Dendritic cell treated with granulocyte-macrophage colony-stimulating factor and Interleukin-4, amounts not matched to agents 40 ng/mL and 50 ng/mL, for 4 days (primary cell): ENCODE measurements at regions not wholly inside any gene's neighbourhood (a gene's known extent, or its start where the extent isn't known, plus 50 kb on each side); places are given as distances from the start of the nearest gene placed in this dataset.
"Not testable (repeated sequence)": the region's sequence is repeated elsewhere in the genome, so short reads cannot be mapped to it uniquely, and the experiment has no call there.

Source experiments
- H3K27ac Mint-ChIP-seq: one replicate; pipeline ENCODE4 v1.8.0; 2022; ENCODE audit warnings: mild to moderate bottlenecking, mixed read lengths
- H3K27me3 Mint-ChIP-seq: one replicate; pipeline ENCODE4 v1.8.0; 2022; ENCODE audit warnings: mild to moderate bottlenecking, mixed read lengths
- H3K36me3 Mint-ChIP-seq: one replicate; pipeline ENCODE4 v1.8.0; 2022; ENCODE audit warnings: low read depth, mixed read lengths
- H3K4me1 Mint-ChIP-seq: one replicate; pipeline ENCODE4 v1.8.0; 2022; ENCODE audit warnings: low read depth, mixed read lengths
- H3K4me3 Mint-ChIP-seq: one replicate; pipeline ENCODE4 v1.8.0; 2022; ENCODE audit warnings: mild to moderate bottlenecking, moderate library complexity, mixed read lengths
- H3K9me3 Mint-ChIP-seq: one replicate; pipeline ENCODE4 v1.8.0; 2022; ENCODE audit warnings: mixed read lengths
- intact Hi-C: fragments of 100-400 bp; cut with micrococcal nuclease; formaldehyde crosslinking; loops from one replicate; pipeline ENCODE4 v1.15.0; 2022

DNA sequence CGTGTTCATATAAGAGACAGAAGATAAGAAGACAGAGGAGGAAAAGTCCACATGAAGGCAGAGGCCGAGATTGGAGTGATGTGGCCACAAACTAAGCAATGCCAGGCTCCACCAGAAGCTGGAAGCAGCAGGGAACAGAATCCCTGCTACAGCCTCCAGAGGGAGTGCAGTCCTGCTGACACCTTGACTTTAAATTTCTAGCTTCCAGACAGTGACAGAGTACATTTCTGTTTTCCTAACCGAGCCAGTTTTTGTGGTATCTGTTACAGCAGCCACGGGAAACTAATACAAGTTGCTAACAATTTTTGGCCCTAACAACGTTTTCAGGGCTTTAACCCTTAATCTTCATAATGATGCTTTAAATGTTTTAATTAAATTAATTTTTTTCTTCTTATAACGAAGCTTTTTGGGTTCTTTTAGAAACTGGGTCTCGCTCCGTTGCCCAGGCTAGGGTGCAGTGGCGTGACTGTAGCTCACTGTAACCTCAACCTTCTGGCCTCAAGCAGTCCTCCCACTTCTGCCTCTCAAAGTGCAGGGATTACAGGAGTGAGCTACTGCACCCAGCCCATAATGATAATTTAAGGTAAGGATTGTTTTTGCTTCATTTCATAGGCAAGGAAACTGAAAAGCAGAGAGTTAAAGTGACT lies 202.3 kb upstream of the PROK2 start:
- Mint-ChIP-seq H3K9me3 (peaks cover 9% of the 10 kb centered on the region), H3K36me3 (no peaks in the 10 kb centered on the region)
- intact Hi-C loops, result loop anchor here (10.0 kb wide), 1 partner anchor 48 kb away; no protein-coding TSS in a partner anchor

DNA sequence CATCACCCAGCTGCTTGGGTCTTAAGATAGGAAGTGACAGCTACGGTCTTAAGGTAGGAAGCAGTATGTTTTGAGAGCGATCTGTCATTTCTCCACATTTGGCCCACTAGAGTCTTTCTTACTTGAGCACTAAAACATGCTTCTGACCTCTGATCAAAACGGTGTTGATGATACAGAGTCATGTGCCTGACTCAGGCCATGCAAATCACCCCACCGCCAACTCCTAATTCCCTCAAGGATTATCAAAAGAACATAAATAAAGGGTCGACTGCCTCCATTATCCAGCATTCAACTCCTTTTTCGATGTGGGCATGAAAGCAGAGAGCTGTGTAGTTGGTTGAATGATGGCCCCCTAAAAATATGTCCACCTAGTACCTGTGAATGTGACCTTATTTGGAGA lies 201.7 kb upstream of the PROK2 start:
- Mint-ChIP-seq H3K27me3 (peaks cover 12% of the 10 kb centered on the region), H3K27ac (no peak overlapping the region), H3K9me3 (peaks cover 9% of the 10 kb centered on the region), H3K4me3 (no peak overlapping the region), H3K4me1 (peaks cover 47% of the 10 kb centered on the region), H3K36me3 (no peaks in the 10 kb centered on the region)
- intact Hi-C loops, result loop anchor here (10.0 kb wide), 1 partner anchor 48 kb away; no protein-coding TSS in a partner anchor

More for the DNA sequence above, 202.3 kb upstream of the PROK2 start:
- Mint-ChIP-seq H3K4me3 (no peak overlapping the region), H3K27me3 (peaks cover 12% of the 10 kb centered on the region), H3K27ac (no peak overlapping the region), H3K4me1 (peaks cover 41% of the 10 kb centered on the region)

DNA sequence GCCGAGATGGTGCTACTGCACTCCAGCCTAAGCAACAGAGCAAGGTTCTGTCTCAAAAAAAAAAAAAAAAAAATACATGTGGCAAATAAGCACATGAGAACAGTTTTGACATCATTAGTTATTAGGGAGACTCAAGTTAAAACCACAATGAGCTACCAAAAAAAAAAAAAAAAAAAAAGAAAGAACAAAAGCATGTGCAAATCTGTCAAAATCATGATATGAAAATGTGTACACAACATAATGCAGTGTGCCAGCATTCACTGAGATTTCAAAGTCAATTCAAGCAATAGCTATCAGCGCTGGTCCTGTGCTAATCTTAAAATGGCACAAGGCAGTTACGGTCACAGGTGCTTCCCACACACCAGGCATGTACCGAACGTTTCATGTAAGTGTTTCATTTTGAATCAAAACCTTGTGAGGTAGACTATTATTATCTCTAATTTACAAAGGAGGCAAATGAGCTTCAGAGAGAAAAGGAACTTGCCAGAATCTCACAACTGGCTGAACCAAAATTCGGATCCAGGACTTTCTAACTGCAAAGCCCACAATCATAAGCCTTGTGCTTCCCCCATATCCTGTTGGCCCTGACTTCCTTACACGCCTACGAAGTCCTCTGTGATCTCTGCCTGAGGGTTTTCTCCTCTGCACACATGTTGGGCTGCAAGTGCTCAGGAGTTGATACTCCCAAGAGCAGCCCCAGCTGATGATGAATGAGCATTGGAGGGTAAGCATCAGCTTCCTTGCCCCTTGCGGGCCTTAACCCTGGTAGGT lies 200.1 kb upstream of the PROK2 start:
- no peaks in the 10 kb centered on the region for H3K9me3 Mint-ChIP-seq
- H3K4me3 Mint-ChIP-seq, result no peak overlapping the region
- no peak overlapping the region for H3K27ac Mint-ChIP-seq
- intact Hi-C loops, result loop anchor here (10.0 kb wide), 1 partner anchor 50 kb away; no protein-coding TSS in a partner anchor
- peaks cover 14% of the 10 kb centered on the region for H3K27me3 Mint-ChIP-seq
- H3K4me1 Mint-ChIP-seq, result peaks cover 55% of the 10 kb centered on the region
- no peaks in the 10 kb centered on the region for H3K36me3 Mint-ChIP-seq

DNA sequence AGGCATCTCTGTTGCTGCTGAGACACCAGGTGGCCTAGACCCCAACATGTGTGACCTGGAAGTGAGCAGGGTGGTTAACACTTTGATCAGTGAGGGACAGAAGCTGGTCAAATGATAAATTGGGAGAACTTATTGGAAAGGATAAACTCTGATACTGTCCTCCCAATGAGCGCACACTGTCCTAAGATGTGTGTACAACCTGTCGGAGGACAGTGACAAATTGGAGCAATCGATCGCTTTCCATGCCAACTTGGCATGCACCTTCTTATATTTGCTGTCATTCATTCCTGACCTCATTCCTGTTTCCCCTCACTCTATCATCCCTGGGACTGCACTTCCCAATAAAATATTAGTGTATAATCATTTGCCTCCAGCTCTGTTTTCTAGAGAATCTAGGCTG lies 198.7 kb upstream of the PROK2 start:
- H3K4me3 Mint-ChIP-seq, result no peak overlapping the region
- intact Hi-C loops, result loop anchor here (10.0 kb wide), 1 partner anchor 51 kb away; no protein-coding TSS in a partner anchor
- no peaks in the 10 kb centered on the region for H3K9me3 Mint-ChIP-seq
- peaks cover 19% of the 10 kb centered on the region for H3K27me3 Mint-ChIP-seq
- peaks cover 48% of the 10 kb centered on the region for H3K4me1 Mint-ChIP-seq
- no peak overlapping the region for H3K27ac Mint-ChIP-seq
- H3K36me3 Mint-ChIP-seq, result no peaks in the 10 kb centered on the region

DNA sequence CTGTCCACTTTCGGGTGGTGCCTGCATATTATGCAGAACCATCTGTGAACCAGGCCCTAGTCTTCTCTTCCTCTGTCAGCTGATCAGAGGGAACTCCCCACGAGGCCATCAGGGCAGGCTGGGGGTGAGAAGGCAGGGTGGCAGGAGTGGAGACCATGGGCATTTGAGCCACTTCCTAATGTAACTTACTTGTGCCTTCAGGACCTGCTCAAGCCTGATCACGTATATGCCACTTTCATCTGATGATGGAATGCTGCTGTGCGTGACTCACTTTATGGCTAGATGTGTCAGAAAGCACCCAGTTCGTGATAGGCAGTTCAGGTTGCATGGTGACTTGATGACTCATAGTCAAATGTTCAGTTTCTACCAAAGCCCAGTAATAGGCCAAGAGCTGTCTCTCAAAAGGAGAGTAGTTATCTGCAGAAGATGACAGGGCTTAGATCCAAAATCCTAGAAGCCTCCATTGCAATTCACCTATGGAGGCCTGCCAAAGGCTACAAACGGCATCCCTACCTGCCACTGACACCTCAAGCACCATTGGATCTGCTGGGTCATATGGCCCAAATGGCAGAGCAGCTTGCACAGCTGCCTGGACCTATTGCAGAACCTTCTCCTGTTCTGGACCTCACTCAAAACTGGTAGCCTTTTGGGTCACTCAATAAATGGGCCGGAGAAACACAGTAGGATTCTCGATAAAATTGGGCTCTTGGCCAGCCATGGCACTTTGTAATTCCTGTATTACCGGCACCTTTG lies 197.7 kb upstream of the PROK2 start:
- not testable (repeated sequence) for H3K36me3 Mint-ChIP-seq, H3K9me3 Mint-ChIP-seq, H3K4me3 Mint-ChIP-seq
- Mint-ChIP-seq H3K27me3 (peaks cover 19% of the 10 kb centered on the region), H3K27ac (peak overlapping the region; percentile 62), H3K4me1 (peaks cover 39% of the 10 kb centered on the region)
- intact Hi-C loops, result loop anchor here (10.0 kb wide), 1 partner anchor 52 kb away; no protein-coding TSS in a partner anchor

DNA sequence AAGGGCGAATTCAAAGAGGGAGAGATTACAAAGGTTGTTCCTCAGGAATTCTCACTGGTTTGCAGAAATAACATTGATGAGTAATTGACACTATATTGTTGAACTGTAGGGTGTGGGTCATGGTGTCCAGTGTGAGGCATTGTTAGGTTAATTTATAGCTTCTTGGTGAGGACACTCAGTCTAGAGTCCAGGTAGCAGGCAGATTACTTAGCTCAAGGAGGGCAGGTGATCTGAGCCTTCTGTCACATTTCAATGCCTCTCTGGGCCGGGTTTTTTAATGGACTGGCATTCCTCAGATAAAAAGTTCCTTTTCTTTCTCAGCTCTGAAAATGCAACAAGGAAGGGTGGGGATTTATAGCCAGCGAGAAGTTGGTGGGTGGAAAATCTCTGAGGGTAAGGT lies 194.2 kb upstream of the PROK2 start:
- no peak overlapping the region for H3K27ac Mint-ChIP-seq
- no peaks in the 10 kb centered on the region for H3K36me3 Mint-ChIP-seq
- peaks cover 33% of the 10 kb centered on the region for H3K4me1 Mint-ChIP-seq
- no peak overlapping the region for H3K4me3 Mint-ChIP-seq
- H3K27me3 Mint-ChIP-seq, result peaks cover 19% of the 10 kb centered on the region
- H3K9me3 Mint-ChIP-seq, result no peaks in the 10 kb centered on the region
- intact Hi-C loops, result no loop called here

DNA sequence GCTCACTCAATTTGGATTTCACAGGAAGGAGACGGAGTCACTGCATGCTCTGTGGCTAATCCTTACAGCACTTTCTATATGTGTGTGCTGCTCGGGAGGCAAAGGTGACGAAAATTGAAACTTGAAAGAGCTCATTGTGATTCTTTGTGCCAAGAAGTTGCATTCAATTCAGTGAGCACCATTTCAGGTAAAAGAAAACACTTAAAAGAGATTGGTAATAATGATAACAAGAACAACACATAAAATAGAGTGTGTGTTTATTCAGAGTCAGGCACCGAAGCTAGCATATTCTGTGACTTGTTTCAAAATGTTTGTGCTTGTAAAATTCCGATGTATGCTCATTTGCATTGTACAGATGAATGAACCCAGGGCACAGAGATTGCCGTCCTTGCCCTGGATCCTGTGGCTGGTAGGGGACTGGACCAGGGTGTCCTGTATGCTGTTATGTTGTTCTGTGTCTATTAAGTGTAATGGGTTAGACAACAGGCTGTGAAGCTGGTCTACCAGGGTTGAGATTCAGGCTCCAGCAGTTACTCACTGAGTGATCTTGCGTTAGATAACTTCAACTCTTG lies 193.3 kb upstream of the PROK2 start:
- Mint-ChIP-seq H3K4me3 (no peak overlapping the region), H3K36me3 (no peaks in the 10 kb centered on the region), H3K4me1 (peaks cover 32% of the 10 kb centered on the region), H3K27me3 (peaks cover 20% of the 10 kb centered on the region), H3K9me3 (no peaks in the 10 kb centered on the region), H3K27ac (no peak overlapping the region)
- intact Hi-C loops, result no loop called here

DNA sequence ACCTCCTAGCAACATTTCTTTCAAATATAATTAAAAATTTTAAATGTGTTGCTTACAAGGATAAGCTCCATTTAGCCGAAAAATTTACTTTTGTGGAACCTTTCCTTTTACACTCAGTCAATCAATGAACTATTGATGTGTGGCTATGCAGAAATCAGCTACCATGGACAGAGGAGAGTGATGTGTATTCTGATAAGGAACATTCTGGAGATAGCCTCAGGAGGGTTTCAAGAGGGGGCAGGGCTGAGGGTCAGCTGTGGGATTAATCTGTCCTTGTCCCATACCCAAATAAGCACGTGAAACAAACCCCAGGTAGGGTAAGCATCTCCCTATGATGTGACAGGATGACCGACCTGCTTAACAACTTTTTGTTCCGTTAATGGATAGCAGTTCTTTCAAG lies 192.6 kb upstream of the PROK2 start:
- Mint-ChIP-seq H3K9me3 (no peaks in the 10 kb centered on the region), H3K4me1 (peaks cover 36% of the 10 kb centered on the region), H3K27me3 (peaks cover 26% of the 10 kb centered on the region), H3K36me3 (no peaks in the 10 kb centered on the region), H3K27ac (no peak overlapping the region), H3K4me3 (no peak overlapping the region)
- intact Hi-C loops, result no loop called here

DNA sequence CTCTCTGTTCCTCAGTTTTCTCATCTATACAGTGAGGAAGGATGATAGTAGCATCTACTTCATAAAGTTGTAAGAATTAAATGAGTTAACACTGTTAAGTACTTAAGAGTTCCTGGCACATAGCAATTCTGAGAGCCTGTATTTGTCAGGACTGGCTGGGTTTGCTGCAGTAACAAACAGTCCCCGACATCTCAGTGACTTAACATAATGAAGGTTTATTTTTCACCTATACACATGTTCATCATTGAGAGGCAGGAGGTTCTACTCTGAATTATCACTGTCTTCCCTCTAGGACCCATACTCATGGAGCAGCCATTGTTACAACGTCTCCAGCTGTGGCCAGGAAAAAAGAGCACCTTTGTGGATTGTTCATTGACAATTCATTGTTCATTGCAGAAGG lies 190.6 kb upstream of the PROK2 start:
- peaks cover 24% of the 10 kb centered on the region for H3K4me1 Mint-ChIP-seq
- H3K36me3 Mint-ChIP-seq, result no peaks in the 10 kb centered on the region
- H3K4me3 Mint-ChIP-seq, result no peak overlapping the region
- no peaks in the 10 kb centered on the region for H3K9me3 Mint-ChIP-seq
- intact Hi-C loops, result no loop called here
- H3K27me3 Mint-ChIP-seq, result peaks cover 26% of the 10 kb centered on the region
- no peak overlapping the region for H3K27ac Mint-ChIP-seq

DNA sequence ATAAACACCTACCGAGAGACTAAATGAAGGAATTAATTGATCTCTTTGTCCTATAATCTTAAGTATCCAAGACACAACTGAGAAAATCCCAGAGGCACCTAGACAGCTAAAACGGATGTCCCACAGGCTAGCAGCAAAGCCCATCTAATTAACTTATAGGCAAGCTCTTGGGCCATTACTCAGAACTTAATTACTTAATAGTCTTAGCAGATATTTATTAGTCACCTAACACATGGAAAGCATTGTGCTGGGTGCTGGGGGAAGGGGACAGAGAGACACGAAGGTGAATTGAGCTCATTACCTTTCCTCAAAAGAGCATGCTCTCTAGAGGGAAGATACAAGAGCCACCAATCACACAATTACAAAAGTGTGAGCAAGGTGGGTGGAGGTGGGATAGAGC lies 189.8 kb upstream of the PROK2 start:
- Mint-ChIP-seq H3K9me3 (no peaks in the 10 kb centered on the region), H3K27ac (no peak overlapping the region), H3K27me3 (peaks cover 32% of the 10 kb centered on the region), H3K4me3 (no peak overlapping the region), H3K4me1 (peaks cover 23% of the 10 kb centered on the region), H3K36me3 (no peaks in the 10 kb centered on the region)
- intact Hi-C loops, result no loop called here

DNA sequence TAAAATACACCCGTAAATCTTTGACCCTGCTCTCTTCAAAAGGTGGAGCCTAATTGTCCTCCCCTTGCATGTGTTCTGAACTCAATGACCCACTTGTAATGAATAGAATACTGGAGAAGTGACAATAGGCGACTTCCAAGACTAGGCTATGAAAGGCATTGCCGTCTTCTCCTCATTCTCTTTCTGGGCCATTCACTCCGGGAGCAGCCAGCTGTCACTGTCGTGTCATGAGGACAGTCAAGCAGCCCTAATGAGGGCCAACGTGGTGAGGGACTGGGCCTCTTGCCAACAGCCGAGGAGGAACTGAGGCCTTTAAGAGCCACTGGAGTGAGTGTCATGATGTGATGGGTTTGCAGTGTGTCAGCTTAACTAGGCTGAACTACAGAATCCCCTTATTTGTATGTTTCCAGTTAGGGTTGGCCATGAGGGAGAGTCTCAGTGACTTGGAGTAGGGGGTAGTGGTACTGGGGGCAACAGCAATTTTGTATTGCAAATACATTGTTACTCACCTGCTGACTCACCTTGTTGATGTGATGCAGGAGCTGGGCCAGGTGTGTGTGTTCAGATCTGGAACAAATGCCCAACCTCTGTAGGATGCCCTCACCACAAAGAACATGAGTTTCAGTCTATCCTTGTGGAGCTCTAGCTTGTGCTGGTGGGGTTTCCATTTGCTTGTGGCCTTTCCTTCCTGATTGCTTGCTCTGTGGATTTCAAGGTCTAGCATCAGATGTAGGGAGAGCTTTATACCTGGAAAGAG lies 188.5 kb upstream of the PROK2 start:
- Mint-ChIP-seq H3K9me3 (no peaks in the 10 kb centered on the region), H3K27me3 (peaks cover 31% of the 10 kb centered on the region), H3K4me1 (peaks cover 23% of the 10 kb centered on the region), H3K27ac (no peak overlapping the region), H3K36me3 (no peaks in the 10 kb centered on the region), H3K4me3 (no peak overlapping the region)
- intact Hi-C loops, result no loop called here

DNA sequence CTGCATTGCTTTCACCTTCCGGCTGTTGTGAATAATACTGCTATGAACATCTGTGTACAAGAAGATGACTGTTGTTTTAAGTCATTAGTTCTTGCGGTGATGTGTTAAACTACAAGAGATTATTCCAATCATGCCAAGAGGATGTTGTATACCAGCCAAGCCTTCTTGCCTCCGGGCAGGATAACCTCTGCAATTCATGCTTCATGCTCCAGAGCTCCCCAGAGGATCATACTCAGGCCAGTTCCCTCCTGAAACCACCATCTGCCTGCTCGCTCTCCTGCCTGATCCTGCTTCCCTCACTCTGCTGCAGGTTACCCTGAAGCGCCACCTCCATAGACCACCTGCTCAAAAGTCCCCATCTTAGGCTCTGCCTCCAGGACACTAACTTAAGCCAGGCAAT lies 187.1 kb upstream of the PROK2 start:
- no peaks in the 10 kb centered on the region for H3K9me3 Mint-ChIP-seq
- H3K36me3 Mint-ChIP-seq, result no peaks in the 10 kb centered on the region
- H3K27ac Mint-ChIP-seq, result no peak overlapping the region
- intact Hi-C loops, result no loop called here
- H3K27me3 Mint-ChIP-seq, result peaks cover 34% of the 10 kb centered on the region
- no peak overlapping the region for H3K4me3 Mint-ChIP-seq
- peaks cover 23% of the 10 kb centered on the region for H3K4me1 Mint-ChIP-seq

DNA sequence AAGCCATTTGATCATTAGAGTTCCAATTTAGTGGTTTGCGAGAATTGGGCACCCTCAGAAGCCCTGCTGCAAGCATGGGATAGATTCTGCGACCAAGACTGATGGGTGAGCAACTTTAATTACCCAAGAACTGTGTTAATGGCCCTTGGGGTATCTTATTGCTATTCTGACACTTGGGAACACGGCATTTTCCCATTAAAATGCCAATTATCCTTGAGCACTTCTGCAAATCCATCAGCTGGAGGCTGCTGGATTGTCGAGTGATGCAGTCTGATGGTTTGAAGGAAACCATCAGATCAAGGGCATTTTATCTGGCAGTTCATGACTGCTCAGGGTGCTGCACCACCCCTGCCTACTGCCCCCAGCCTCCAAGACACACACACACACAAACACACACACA lies 183.6 kb upstream of the PROK2 start:
- Mint-ChIP-seq H3K9me3 (no peaks in the 10 kb centered on the region), H3K27me3 (peaks cover 58% of the 10 kb centered on the region), H3K27ac (no peak overlapping the region), H3K36me3 (no peaks in the 10 kb centered on the region), H3K4me3 (no peak overlapping the region), H3K4me1 (peaks cover 13% of the 10 kb centered on the region)
- intact Hi-C loops, result no loop called here
